Body of pancreas (tissue), 4 donors: ENCODE measurements at regions not wholly inside any gene's neighbourhood (a gene's known extent, or its start where the extent isn't known, plus 50 kb on each side); places are given as distances from the start of the nearest gene placed in this dataset.
"Not testable (repeated sequence)": the region's sequence is repeated elsewhere in the genome, so short reads cannot be mapped to it uniquely, and the experiment has no call there.

Source experiments
- ATAC-seq: fragments of 150-250 bp; one replicate; pipeline ENCODE4 v1.9.1; 2016
- DNase-seq, 4 donors: peaks; one replicate each; pipeline ENCODE4 v3.0.0-alpha.2; 2019
- H3K27ac ChIP-seq, 4 donors: fragments of 200-600 bp; sonication (generic); 1 replicate in 3 of 4; 2 replicates in 1 of 4; pipeline versions ENCODE4 v1.5.1 to v1.6.1; 2016 to 2019; ENCODE audit warnings: mild to moderate bottlenecking in 1 of 4, mixed read lengths in 1 of 4, moderate library complexity in 1 of 4
- H3K27me3 ChIP-seq, 2 donors: fragments of 200-600 bp; sonication (generic); one replicate each; pipeline ENCODE4 v1.6.0; 2016; ENCODE audit warnings: mild to moderate bottlenecking in 1 of 2
- H3K36me3 ChIP-seq, 2 donors: fragments of 200-600 bp; sonication (generic); replicated peaks in 1 of 2; 2 replicates each; pipeline ENCODE4 v1.5.1; 2016; ENCODE audit warnings: low read depth in 2 of 2; ENCODE audit not compliant: insufficient read depth in 1 of 2
- H3K4me1 ChIP-seq: fragments of 200-600 bp; sonication (generic); one replicate; pipeline ENCODE4 v1.6.0; 2016
- H3K4me3 ChIP-seq, 2 donors: fragments of 200-600 bp; sonication (generic); 1 replicate in 1 of 2; 2 replicates in 1 of 2; pipeline ENCODE4 v1.5.1; 2016 to 2019
- H3K9me3 ChIP-seq, 3 donors: fragments of 200-600 bp; sonication (generic); 1 replicate in 2 of 3; 2 replicates in 1 of 3; pipeline ENCODE4 v1.5.1; 2016
- POLR2A ChIP-seq, 3 donors: fragments of 450-650 bp; IDR thresholded peaks; one replicate each; pipeline ENCODE4 v1.6.1; 2016; ENCODE audit warnings: antibody characterized with exemption in 3 of 3, mild to moderate bottlenecking in 2 of 3
- WGBS, 2 donors: methylation state at CpG; one replicate each; pipeline ENCODE4 v1.1.5; 2017; 5-methylcytosine and 5-hydroxymethylcytosine counted together
- intact Hi-C: fragments of 100-400 bp; cut with DNase I; formaldehyde crosslinking; loops from one replicate; pipeline ENCODE4 v1.15.1; 2023
- TF ChIP-seq, protein P1 (sequence below), 7 experiments: fragments of 450-650 bp in 4 of 7; fragments of 200-600 bp in 3 of 7; sonication (generic) in 3 of 7; IDR thresholded peaks; one replicate each; pipeline ENCODE4 v1.5.1; 2016 to 2019; ENCODE audit warnings: antibody characterized with exemption in 7 of 7

DNA sequence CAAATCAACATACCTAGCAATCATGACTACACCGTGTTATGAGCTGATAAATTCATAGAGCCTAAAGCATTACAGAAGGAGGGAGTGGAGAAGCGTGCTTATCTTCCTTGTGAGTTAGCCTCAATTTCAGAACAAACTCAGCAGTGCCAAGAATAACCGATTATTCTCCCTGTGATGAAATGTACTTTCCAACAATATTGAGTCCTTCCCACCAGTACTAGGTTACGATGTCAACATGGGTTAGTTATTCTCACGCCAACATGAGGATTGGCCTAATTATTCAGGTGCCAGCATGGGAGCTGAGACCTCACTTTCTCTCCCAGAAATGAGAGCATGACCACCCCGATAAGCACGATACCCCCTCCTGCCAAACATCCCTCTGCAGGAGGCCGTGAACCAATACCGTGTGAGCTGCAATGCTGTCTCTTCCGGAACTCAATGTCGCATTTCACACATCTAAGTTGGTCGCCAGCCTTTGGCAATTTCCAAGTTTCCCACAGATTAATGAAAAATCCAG, 193.7 kb downstream of the ENC1 start:
- intact Hi-C loops = no loop called here
- H3K36me3 ChIP-seq = no peaks in the 10 kb centered on the region
- H3K9me3 ChIP-seq = no peaks in the 10 kb centered on the region
- no peak overlapping the region for H3K4me3 ChIP-seq
- ATAC-seq (peak; percentile 82), DNase-seq (peak; percentile 15 to 35 (median 24))
- 57 to 65% methylated on average over 12 of the region's 12 CpGs for WGBS, 2 donors
- H3K27me3 ChIP-seq = no peaks in the 10 kb centered on the region
- peak overlapping the region; percentile 27 to 57 (median 42) for H3K27ac ChIP-seq
- TF ChIP-seq POLR2A (IDR thresholded peaks at IDR 0.05) = no peak
- TF ChIP-seq, protein P1, sequence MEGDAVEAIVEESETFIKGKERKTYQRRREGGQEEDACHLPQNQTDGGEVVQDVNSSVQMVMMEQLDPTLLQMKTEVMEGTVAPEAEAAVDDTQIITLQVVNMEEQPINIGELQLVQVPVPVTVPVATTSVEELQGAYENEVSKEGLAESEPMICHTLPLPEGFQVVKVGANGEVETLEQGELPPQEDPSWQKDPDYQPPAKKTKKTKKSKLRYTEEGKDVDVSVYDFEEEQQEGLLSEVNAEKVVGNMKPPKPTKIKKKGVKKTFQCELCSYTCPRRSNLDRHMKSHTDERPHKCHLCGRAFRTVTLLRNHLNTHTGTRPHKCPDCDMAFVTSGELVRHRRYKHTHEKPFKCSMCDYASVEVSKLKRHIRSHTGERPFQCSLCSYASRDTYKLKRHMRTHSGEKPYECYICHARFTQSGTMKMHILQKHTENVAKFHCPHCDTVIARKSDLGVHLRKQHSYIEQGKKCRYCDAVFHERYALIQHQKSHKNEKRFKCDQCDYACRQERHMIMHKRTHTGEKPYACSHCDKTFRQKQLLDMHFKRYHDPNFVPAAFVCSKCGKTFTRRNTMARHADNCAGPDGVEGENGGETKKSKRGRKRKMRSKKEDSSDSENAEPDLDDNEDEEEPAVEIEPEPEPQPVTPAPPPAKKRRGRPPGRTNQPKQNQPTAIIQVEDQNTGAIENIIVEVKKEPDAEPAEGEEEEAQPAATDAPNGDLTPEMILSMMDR (IDR thresholded peaks at IDR 0.05) = no peak
- H3K4me1 ChIP-seq = no peaks in the 10 kb centered on the region

DNA sequence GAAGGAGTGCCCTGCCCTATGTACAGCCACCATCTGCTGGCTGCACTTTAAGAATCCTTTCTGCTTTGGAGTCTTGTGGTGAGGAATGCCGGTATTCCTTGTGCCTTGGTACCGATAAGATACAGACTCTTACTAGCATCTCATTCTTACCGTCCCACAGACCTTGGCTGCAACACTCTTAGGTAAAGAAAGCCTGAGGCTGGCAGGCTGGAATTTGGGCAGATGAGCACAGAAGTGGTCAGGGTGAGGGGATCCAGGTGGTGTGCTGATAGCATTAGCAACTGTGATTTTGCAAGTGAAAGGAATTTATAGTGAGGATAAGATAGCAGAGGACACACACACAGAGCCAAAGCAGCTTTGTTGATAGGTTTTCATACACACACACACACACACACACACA, 198.1 kb downstream of the ENC1 start:
- Histone ChIP-seq H3K9me3 (no peaks in the 10 kb centered on the region), H3K36me3 (no peaks in the 10 kb centered on the region), H3K4me3 (no peak overlapping the region), H3K27ac (no peak overlapping the region), H3K27me3 (no peaks in the 10 kb centered on the region), H3K4me1 (no peaks in the 10 kb centered on the region)
- intact Hi-C loops = no loop called here
- DNase-seq = no peak
- WGBS, 2 donors = 43 to 55% methylated on average over 3 of the region's 3 CpGs
- ATAC-seq = no peak
- TF ChIP-seq, protein P1 (IDR thresholded peaks at IDR 0.05) = no peak
- TF ChIP-seq POLR2A (IDR thresholded peaks at IDR 0.05) = no peak

DNA sequence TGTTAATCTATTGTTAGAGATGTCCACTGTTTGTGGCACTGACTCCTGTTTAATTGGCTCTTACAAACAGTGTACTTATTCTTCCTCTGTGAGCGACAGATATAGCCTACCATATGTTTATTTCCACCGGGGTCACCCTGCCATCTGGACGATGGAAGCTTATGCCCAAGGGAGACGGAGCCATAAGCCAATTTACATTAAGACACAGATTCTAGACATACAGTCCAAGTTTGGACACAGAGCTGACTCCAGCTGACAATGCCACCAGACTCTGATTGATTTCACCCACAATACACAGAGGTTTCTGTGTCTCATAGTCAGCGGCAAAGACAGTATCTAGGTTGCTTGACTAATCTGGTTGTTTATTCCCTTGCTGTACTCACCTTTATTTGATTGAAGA, 198.9 kb downstream of the ENC1 start:
- TF ChIP-seq, protein P1 (IDR thresholded peaks at IDR 0.05) = no peak
- no peak for TF ChIP-seq POLR2A (IDR thresholded peaks at IDR 0.05)
- Histone ChIP-seq H3K9me3 (no peaks in the 10 kb centered on the region), H3K36me3 (no peaks in the 10 kb centered on the region), H3K27ac (no peak overlapping the region), H3K4me1 (no peaks in the 10 kb centered on the region), H3K27me3 (no peaks in the 10 kb centered on the region), H3K4me3 (no peak overlapping the region)
- DNase-seq = no peak
- WGBS, 2 donors = 81 to 91% methylated on average over 5 of the region's 5 CpGs
- intact Hi-C loops = no loop called here
- no peak for ATAC-seq

DNA sequence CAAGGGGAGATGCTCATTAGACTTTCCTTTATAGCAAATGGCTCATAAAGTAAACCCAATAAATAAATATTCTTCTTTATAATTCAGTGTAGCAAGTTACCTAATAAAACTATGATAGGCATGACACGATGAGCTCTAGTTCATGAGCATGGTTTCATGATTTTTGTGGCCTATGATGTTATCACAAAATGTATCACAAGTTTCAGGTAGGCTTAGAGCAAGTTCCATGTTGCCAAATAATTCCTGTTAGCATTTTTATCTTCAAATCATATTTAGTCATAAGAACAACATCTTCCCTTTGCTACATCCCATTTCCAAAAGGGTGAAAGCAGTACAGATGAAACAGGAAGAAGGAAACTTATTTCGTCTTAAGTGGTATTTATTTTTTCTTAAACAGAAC, 200.2 kb downstream of the ENC1 start:
- H3K27ac ChIP-seq = no peak overlapping the region
- no peak for TF ChIP-seq POLR2A (IDR thresholded peaks at IDR 0.05)
- TF ChIP-seq, protein P1 (IDR thresholded peaks at IDR 0.05) = no peak
- 78 to 85% methylated on average over 2 of the region's 2 CpGs for WGBS, 2 donors
- intact Hi-C loops = no loop called here
- H3K9me3 ChIP-seq = no peaks in the 10 kb centered on the region
- no peaks in the 10 kb centered on the region for H3K4me1 ChIP-seq
- no peaks in the 10 kb centered on the region for H3K36me3 ChIP-seq
- DNase-seq (no peak), ATAC-seq (no peak)
- H3K27me3 ChIP-seq = no peaks in the 10 kb centered on the region
- H3K4me3 ChIP-seq = no peak overlapping the region

DNA sequence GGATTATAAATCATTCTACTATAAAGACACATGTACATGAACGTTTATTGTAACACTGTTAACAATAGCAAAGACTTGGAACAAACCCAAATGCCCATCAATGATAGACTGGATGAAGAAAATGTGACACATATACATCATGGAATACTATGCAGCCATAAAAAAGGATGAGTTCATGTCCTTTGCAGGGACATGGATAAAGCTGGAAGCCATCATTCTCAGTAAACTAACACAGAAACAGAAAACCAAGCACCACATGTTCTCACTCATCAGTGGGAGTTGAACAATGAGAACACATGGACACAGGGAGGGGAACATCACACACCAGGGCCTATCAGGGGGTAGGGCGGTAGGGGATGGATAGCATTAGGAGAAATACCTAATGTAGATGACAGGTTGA, 202.7 kb downstream of the ENC1 start:
- H3K4me3 ChIP-seq, DNase-seq, ATAC-seq, H3K27ac ChIP-seq, intact Hi-C loops, H3K27me3 ChIP-seq, H3K9me3 ChIP-seq, H3K36me3 ChIP-seq: not testable (repeated sequence)
- WGBS, 2 donors = 70 to 85% methylated on average over 2 of the region's 2 CpGs
- peaks cover 14% of the 10 kb centered on the region for H3K4me1 ChIP-seq
